Effector memory CD8-positive, alpha-beta T cell (primary cell): ENCODE measurements at regions not wholly inside any gene's neighbourhood (a gene's known extent, or its start where the extent isn't known, plus 50 kb on each side); places are given as distances from the start of the nearest gene placed in this dataset.
"Not testable (repeated sequence)": the region's sequence is repeated elsewhere in the genome, so short reads cannot be mapped to it uniquely, and the experiment has no call there.

Experiments used
- ATAC-seq: fragments of 150-1000 bp; cut with Tn5 transposase; replicated peaks from 2 replicates; pipeline ENCODE4 v1.10.0; 2021; ENCODE audit warnings: mild to moderate bottlenecking, moderate library complexity
- DNase-seq, 3 experiments: peaks; one replicate each; pipeline ENCODE4 v3.0.0; 2021
- H3K27ac Mint-ChIP-seq, 2 donors: one replicate each; pipeline ENCODE4 v1.8.0; 2022; ENCODE audit warnings: mild to moderate bottlenecking in 2 of 2, mixed read lengths in 2 of 2, moderate library complexity in 2 of 2
- H3K27me3 Mint-ChIP-seq, 2 donors: one replicate each; pipeline ENCODE4 v1.8.0; 2022; ENCODE audit warnings: mixed read lengths in 2 of 2
- H3K36me3 Mint-ChIP-seq: one replicate; pipeline ENCODE4 v1.8.0; 2022; ENCODE audit warnings: mild to moderate bottlenecking, moderate library complexity, mixed read lengths; ENCODE audit not compliant: insufficient read depth
- H3K4me1 Mint-ChIP-seq, 2 donors: one replicate each; pipeline ENCODE4 v1.8.0; 2022; ENCODE audit warnings: low read depth in 2 of 2, mixed read lengths in 2 of 2
- H3K4me3 Mint-ChIP-seq, 2 donors: one replicate each; pipeline ENCODE4 v1.8.0; 2022; ENCODE audit warnings: mild to moderate bottlenecking in 2 of 2, mixed read lengths in 2 of 2, moderate library complexity in 2 of 2
- H3K9me3 Mint-ChIP-seq, 2 donors: one replicate each; pipeline ENCODE4 v1.8.0; 2022; ENCODE audit warnings: mixed read lengths in 2 of 2

GRCh38 chr6:141758430-141758829, 374.3 kb upstream of the GJE1 start:
- no peak for DNase-seq
- H3K27me3 Mint-ChIP-seq = no peaks in the 10 kb centered on the region
- peaks cover 0 to 3% of the 10 kb centered on the region in 2 donors for H3K4me1 Mint-ChIP-seq
- no peaks in the 10 kb centered on the region for H3K9me3 Mint-ChIP-seq
- no peak overlapping the region for H3K4me3 Mint-ChIP-seq
- no peak for ATAC-seq
- no peak overlapping the region for H3K27ac Mint-ChIP-seq
- no peaks in the 10 kb centered on the region for H3K36me3 Mint-ChIP-seq

GRCh38 chr6:141753180-141753579, 379.5 kb upstream of the GJE1 start:
- H3K27me3 Mint-ChIP-seq = no peaks in the 10 kb centered on the region
- no peaks in the 10 kb centered on the region for H3K9me3 Mint-ChIP-seq
- peaks cover 0 to 4% of the 10 kb centered on the region in 2 donors for H3K4me1 Mint-ChIP-seq
- DNase-seq (no peak), ATAC-seq (no peak)
- H3K27ac Mint-ChIP-seq = no peak overlapping the region
- H3K4me3 Mint-ChIP-seq = no peak overlapping the region
- H3K36me3 Mint-ChIP-seq = no peaks in the 10 kb centered on the region

GRCh38 chr6:141752677-141753076, 380.0 kb upstream of the GJE1 start:
- Mint-ChIP-seq H3K27me3 (no peaks in the 10 kb centered on the region), H3K36me3 (no peaks in the 10 kb centered on the region), H3K4me1 (peaks cover 0 to 4% of the 10 kb centered on the region in 2 donors), H3K27ac (no peak overlapping the region), H3K9me3 (no peaks in the 10 kb centered on the region), H3K4me3 (no peak overlapping the region)
- DNase-seq = no peak
- ATAC-seq = no peak

- not testable (repeated sequence) for H3K4me1 Mint-ChIP-seq, ATAC-seq, H3K9me3 Mint-ChIP-seq, H3K36me3 Mint-ChIP-seq, H3K4me3 Mint-ChIP-seq, H3K27ac Mint-ChIP-seq, H3K27me3 Mint-ChIP-seq, DNase-seq
These were observed 386.4 kb upstream of the GJE1 start for GRCh38 chr6:141746324-141746723.

- DNase-seq = no peak
- Mint-ChIP-seq H3K27me3 (peaks cover 8 to 11% of the 10 kb centered on the region in 2 donors), H3K4me3 (no peak overlapping the region), H3K9me3 (peaks cover 0 to 6% of the 10 kb centered on the region in 2 donors), H3K27ac (no peak overlapping the region), H3K36me3 (peaks cover 3% of the 10 kb centered on the region), H3K4me1 (peaks cover 0 to 2% of the 10 kb centered on the region in 2 donors)
- no peak for ATAC-seq
These were observed 387.8 kb upstream of the GJE1 start for GRCh38 chr6:141744971-141745370.

GRCh38 chr6:141744194-141744925, 388.4 kb upstream of the GJE1 start:
- Mint-ChIP-seq H3K9me3 (peaks cover 0 to 6% of the 10 kb centered on the region in 2 donors), H3K27me3 (peaks cover 8 to 11% of the 10 kb centered on the region in 2 donors)

GRCh38 chr6:141736104-141736503, 396.6 kb upstream of the GJE1 start:
- no peak overlapping the region for H3K27ac Mint-ChIP-seq
- DNase-seq = no peak

More at GRCh38 chr6:141744194-141744925, 388.4 kb upstream of the GJE1 start:
- no peak for ATAC-seq
- peaks cover 3% of the 10 kb centered on the region for H3K36me3 Mint-ChIP-seq
- H3K27ac Mint-ChIP-seq = no peak overlapping the region
- no peak for DNase-seq
- H3K4me1 Mint-ChIP-seq = peaks cover 0 to 2% of the 10 kb centered on the region in 2 donors
- no peak overlapping the region for H3K4me3 Mint-ChIP-seq

GRCh38 chr6:141735126-141735525, 397.6 kb upstream of the GJE1 start:
- Mint-ChIP-seq H3K9me3 (no peaks in the 10 kb centered on the region), H3K27ac (no peak overlapping the region), H3K4me3 (no peak overlapping the region), H3K27me3 (peaks cover 0 to under 1% of the 10 kb centered on the region in 2 donors), H3K36me3 (no peaks in the 10 kb centered on the region), H3K4me1 (no peaks in the 10 kb centered on the region)
- DNase-seq (no peak), ATAC-seq (no peak)

More at GRCh38 chr6:141736104-141736503, 396.6 kb upstream of the GJE1 start:
- ATAC-seq = no peak
- Mint-ChIP-seq H3K36me3 (no peaks in the 10 kb centered on the region), H3K27me3 (peaks cover 0 to 5% of the 10 kb centered on the region in 2 donors), H3K4me1 (no peaks in the 10 kb centered on the region), H3K4me3 (no peak overlapping the region), H3K9me3 (no peaks in the 10 kb centered on the region)

- H3K4me1 Mint-ChIP-seq = no peaks in the 10 kb centered on the region
- ATAC-seq (no peak), DNase-seq (no peak)
- H3K4me3 Mint-ChIP-seq = no peak overlapping the region
- H3K36me3 Mint-ChIP-seq = no peaks in the 10 kb centered on the region
- no peak overlapping the region for H3K27ac Mint-ChIP-seq
- no peaks in the 10 kb centered on the region for H3K9me3 Mint-ChIP-seq
- no peaks in the 10 kb centered on the region for H3K27me3 Mint-ChIP-seq
These were observed 398.5 kb upstream of the GJE1 start for GRCh38 chr6:141734071-141734840.

- H3K9me3 Mint-ChIP-seq = no peaks in the 10 kb centered on the region
- ATAC-seq = no peak
- H3K4me1 Mint-ChIP-seq = peaks cover 2 to 9% of the 10 kb centered on the region in 2 donors
- H3K27me3 Mint-ChIP-seq = peaks cover 0 to 7% of the 10 kb centered on the region in 2 donors
- H3K27ac Mint-ChIP-seq = no peak overlapping the region
- no peaks in the 10 kb centered on the region for H3K36me3 Mint-ChIP-seq
- no peak for DNase-seq
- H3K4me3 Mint-ChIP-seq = no peak overlapping the region
These were observed 403.6 kb upstream of the GJE1 start for GRCh38 chr6:141729146-141729545.

GRCh38 chr6:141728330-141728729, 404.4 kb upstream of the GJE1 start:
- no peak overlapping the region for H3K4me3 Mint-ChIP-seq
- ATAC-seq (no peak), DNase-seq (no peak)
- no peaks in the 10 kb centered on the region for H3K36me3 Mint-ChIP-seq
- H3K4me1 Mint-ChIP-seq = peaks cover 2 to 9% of the 10 kb centered on the region in 2 donors
- no peaks in the 10 kb centered on the region for H3K9me3 Mint-ChIP-seq
- peaks cover 0 to 7% of the 10 kb centered on the region in 2 donors for H3K27me3 Mint-ChIP-seq
- H3K27ac Mint-ChIP-seq = no peak overlapping the region

- ATAC-seq (no peak), DNase-seq (no peak)
- Mint-ChIP-seq H3K4me1 (peaks cover 2 to 9% of the 10 kb centered on the region in 2 donors), H3K36me3 (no peaks in the 10 kb centered on the region), H3K9me3 (no peaks in the 10 kb centered on the region), H3K27ac (no peak overlapping the region), H3K27me3 (peaks cover 0 to 7% of the 10 kb centered on the region in 2 donors), H3K4me3 (no peak overlapping the region)
These were observed 406.5 kb upstream of the GJE1 start for GRCh38 chr6:141726248-141726647.

- ATAC-seq (no peak), DNase-seq (no peak)
- Mint-ChIP-seq H3K9me3 (no peaks in the 10 kb centered on the region), H3K27me3 (peaks cover 0 to 7% of the 10 kb centered on the region in 2 donors), H3K36me3 (no peaks in the 10 kb centered on the region), H3K27ac (no peak overlapping the region), H3K4me1 (peaks cover 2 to 9% of the 10 kb centered on the region in 2 donors), H3K4me3 (no peak overlapping the region)
These were observed 408.0 kb upstream of the GJE1 start for GRCh38 chr6:141724731-141725130.

- H3K9me3 Mint-ChIP-seq = no peaks in the 10 kb centered on the region
- no peaks in the 10 kb centered on the region for H3K4me1 Mint-ChIP-seq
- no peaks in the 10 kb centered on the region for H3K27me3 Mint-ChIP-seq
- ATAC-seq (no peak), DNase-seq (no peak)
- H3K27ac Mint-ChIP-seq = no peak overlapping the region
- no peak overlapping the region for H3K4me3 Mint-ChIP-seq
- no peaks in the 10 kb centered on the region for H3K36me3 Mint-ChIP-seq
These were observed 413.2 kb upstream of the GJE1 start for GRCh38 chr6:141719476-141719875.
